ENCODE measurements at regions not wholly inside any gene's neighbourhood (a gene's known extent, or its start where the extent isn't known, plus 50 kb on each side); places are given as distances from the start of the nearest gene placed in this dataset.

GRCh38 chrX:26909728-26910127 lies 553.4 kb downstream of the PPP4R3C start:
- 43 to 76% methylated on average over 2 of the region's 2 CpGs for WGBS, 2 donors
- Histone ChIP-seq H3K4me3 (no peak overlapping the region), H3K27ac (ENCODE audit: low read depth in 1 of 2, low read length in 1 of 2) (no peak overlapping the region), H3K9me3 (ENCODE audit: control insufficient read depth in 4 of 4, insufficient read depth in 3 of 4, low read length in 3 of 4) (no peaks in the 10 kb centered on the region), H3K9ac (ENCODE audit: insufficient read depth in 1 of 2, low read length in 2 of 2) (no peak overlapping the region), H3K27me3 (ENCODE audit: control insufficient read depth in 3 of 3, insufficient read depth in 3 of 3, low read length in 2 of 3) (peaks cover 0 to 2% (median 0%) of the 10 kb centered on the region in 3 donors), H3K36me3 (ENCODE audit: control insufficient read depth in 4 of 4, insufficient read depth in 4 of 4, low read length in 4 of 4) (no peaks in the 10 kb centered on the region), H3K4me1 (ENCODE audit: control insufficient read depth in 5 of 5, insufficient read depth in 5 of 5, low read length in 5 of 5) (no peaks in the 10 kb centered on the region)
- ATAC-seq (ENCODE audit: insufficient read depth, low FRiP score) (no peak), DNase-seq (no peak)
- TF ChIP-seq CTCF (IDR thresholded peaks at IDR 0.05; ENCODE audit: control extremely low read depth, extremely low read depth), result no peak

GRCh38 chrX:26908218-26908617 lies 554.9 kb downstream of the PPP4R3C start:
- H3K27me3 ChIP-seq (ENCODE audit: control insufficient read depth in 3 of 3, insufficient read depth in 3 of 3, low read length in 2 of 3), result peaks cover 0 to 2% (median 0%) of the 10 kb centered on the region in 3 donors
- H3K27ac ChIP-seq (ENCODE audit: low read depth in 1 of 2, low read length in 1 of 2), result no peak overlapping the region
- ATAC-seq (ENCODE audit: insufficient read depth, low FRiP score), result no peak
- H3K4me3 ChIP-seq, result no peak overlapping the region
- no peak for TF ChIP-seq CTCF (IDR thresholded peaks at IDR 0.05; ENCODE audit: control extremely low read depth, extremely low read depth)
- no peaks in the 10 kb centered on the region for H3K4me1 ChIP-seq (ENCODE audit: control insufficient read depth in 5 of 5, insufficient read depth in 5 of 5, low read length in 5 of 5)
- H3K9me3 ChIP-seq (ENCODE audit: control insufficient read depth in 4 of 4, insufficient read depth in 3 of 4, low read length in 3 of 4), result no peaks in the 10 kb centered on the region
- WGBS, 2 donors, result 61 to 86% methylated on average over 1 of the region's 1 CpG
- no peak for DNase-seq
- H3K9ac ChIP-seq (ENCODE audit: insufficient read depth in 1 of 2, low read length in 2 of 2), result no peak overlapping the region
- no peaks in the 10 kb centered on the region for H3K36me3 ChIP-seq (ENCODE audit: control insufficient read depth in 4 of 4, insufficient read depth in 4 of 4, low read length in 4 of 4)

- DNase-seq, result no peak
- TF ChIP-seq CTCF (IDR thresholded peaks at IDR 0.05; ENCODE audit: control extremely low read depth, extremely low read depth), result no peak
These were observed 573.6 kb downstream of the PPP4R3C start for GRCh38 chrX:26889574-26889973.

GRCh38 chrX:26873736-26874135 lies 589.4 kb downstream of the PPP4R3C start:
- DNase-seq, result no peak
- Histone ChIP-seq H3K36me3 (ENCODE audit: control insufficient read depth in 4 of 4, insufficient read depth in 4 of 4, low read length in 4 of 4) (no peaks in the 10 kb centered on the region), H3K4me1 (ENCODE audit: control insufficient read depth in 5 of 5, insufficient read depth in 5 of 5, low read length in 5 of 5) (no peaks in the 10 kb centered on the region), H3K27me3 (ENCODE audit: control insufficient read depth in 3 of 3, insufficient read depth in 3 of 3, low read length in 2 of 3) (no peaks in the 10 kb centered on the region), H3K4me3 (no peak overlapping the region), H3K9me3 (ENCODE audit: control insufficient read depth in 4 of 4, insufficient read depth in 3 of 4, low read length in 3 of 4) (peaks cover 0 to 2% (median 0%) of the 10 kb centered on the region in 4 donors), H3K9ac (ENCODE audit: insufficient read depth in 1 of 2, low read length in 2 of 2) (no peak overlapping the region), H3K27ac (ENCODE audit: low read depth in 1 of 2, low read length in 1 of 2) (no peak overlapping the region)
- no peak for ATAC-seq (ENCODE audit: insufficient read depth, low FRiP score)
- 93 to 97% methylated on average over 21 to 29 of the region's 29 CpGs for WGBS, 2 donors
- TF ChIP-seq CTCF (IDR thresholded peaks at IDR 0.05; ENCODE audit: control extremely low read depth, extremely low read depth), result no peak

More at GRCh38 chrX:26889574-26889973, 573.6 kb downstream of the PPP4R3C start:
- no peaks in the 10 kb centered on the region for H3K36me3 ChIP-seq (ENCODE audit: control insufficient read depth in 4 of 4, insufficient read depth in 4 of 4, low read length in 4 of 4)
- 76 to 79% methylated on average over 3 of the region's 3 CpGs for WGBS, 2 donors
- H3K4me1 ChIP-seq (ENCODE audit: control insufficient read depth in 5 of 5, insufficient read depth in 5 of 5, low read length in 5 of 5), result no peaks in the 10 kb centered on the region
- H3K9ac ChIP-seq (ENCODE audit: insufficient read depth in 1 of 2, low read length in 2 of 2), result no peak overlapping the region
- H3K9me3 ChIP-seq (ENCODE audit: control insufficient read depth in 4 of 4, insufficient read depth in 3 of 4, low read length in 3 of 4), result peaks cover 0 to 9% (median 0%) of the 10 kb centered on the region in 4 donors
- H3K27ac ChIP-seq (ENCODE audit: low read depth in 1 of 2, low read length in 1 of 2), result no peak overlapping the region
- H3K4me3 ChIP-seq, result no peak overlapping the region
- no peak for ATAC-seq (ENCODE audit: insufficient read depth, low FRiP score)
- no peaks in the 10 kb centered on the region for H3K27me3 ChIP-seq (ENCODE audit: control insufficient read depth in 3 of 3, insufficient read depth in 3 of 3, low read length in 2 of 3)
